ENCODE measurements at regions not wholly inside any gene's neighbourhood (a gene's known extent, or its start where the extent isn't known, plus 50 kb on each side); places are given as distances from the start of the nearest gene placed in this dataset.
"Not testable (repeated sequence)": the region's sequence is repeated elsewhere in the genome, so short reads cannot be mapped to it uniquely, and the experiment has no call there.

- H3K36me3 ChIP-seq (ENCODE audit: control insufficient read depth, low read length), result no peaks in the 10 kb centered on the region
- no peak overlapping the region for H3K27ac ChIP-seq (ENCODE audit: low read depth, low read length)
- TF ChIP-seq EZH2phosphoT487 (IDR thresholded peaks at IDR 0.05; ENCODE audit: borderline replicate concordance, low read length), result no peak
- TF ChIP-seq CTCF (IDR thresholded peaks at IDR 0.05; ENCODE audit: low read depth, low read length, poor library complexity, severe bottlenecking), result no peak
- H3K79me2 ChIP-seq (ENCODE audit: control insufficient read depth, low read length), result no peaks in the 10 kb centered on the region
- H3K4me2 ChIP-seq (ENCODE audit: low read length), result no peak overlapping the region
- H4K20me1 ChIP-seq (ENCODE audit: control insufficient read depth, insufficient read depth, low read depth, low read length), result no peaks in the 10 kb centered on the region
- peaks cover 12% of the 10 kb centered on the region for H3K9me3 ChIP-seq (ENCODE audit: control insufficient read depth, insufficient read depth, low read length)
- H3K27me3 ChIP-seq (ENCODE audit: control insufficient read depth, low read length), result peaks cover 2% of the 10 kb centered on the region; the same call in 1 of the 2 replicates
- H3F3A ChIP-seq (ENCODE audit: control insufficient read depth, insufficient read depth), result no peaks in the 10 kb centered on the region
- H3K4me1 ChIP-seq (ENCODE audit: control insufficient read depth, low read length), result no peaks in the 10 kb centered on the region
- H3K9me2 ChIP-seq (replicated peaks; ENCODE audit: control insufficient read depth, low read length), result no peaks in the 10 kb centered on the region
- no peak overlapping the region for H3K4me3 ChIP-seq (ENCODE audit: low read length)
Measured at GRCh38 chr6:15108383-15108715, 137.5 kb upstream of the JARID2 start.

GRCh38 chr6:15109338-15110090 lies 136.4 kb upstream of the JARID2 start:
- Histone ChIP-seq H3K4me1 (ENCODE audit: control insufficient read depth, low read length) (no peaks in the 10 kb centered on the region), H3K79me2 (ENCODE audit: control insufficient read depth, low read length) (no peaks in the 10 kb centered on the region), H3K9me2 (replicated peaks; ENCODE audit: control insufficient read depth, low read length) (no peaks in the 10 kb centered on the region), H3K4me3 (ENCODE audit: low read length) (no peak overlapping the region), H4K20me1 (ENCODE audit: control insufficient read depth, insufficient read depth, low read depth, low read length) (no peaks in the 10 kb centered on the region), H3F3A (ENCODE audit: control insufficient read depth, insufficient read depth) (no peaks in the 10 kb centered on the region), H3K36me3 (ENCODE audit: control insufficient read depth, low read length) (no peaks in the 10 kb centered on the region), H3K27ac (ENCODE audit: low read depth, low read length) (no peak overlapping the region), H3K9me3 (ENCODE audit: control insufficient read depth, insufficient read depth, low read length) (peaks cover 12% of the 10 kb centered on the region), H3K27me3 (ENCODE audit: control insufficient read depth, low read length) (peaks cover 2% of the 10 kb centered on the region; the same call in 1 of the 2 replicates), H3K4me2 (ENCODE audit: low read length) (no peak overlapping the region)
- TF ChIP-seq EZH2phosphoT487 (IDR thresholded peaks at IDR 0.05; ENCODE audit: borderline replicate concordance, low read length) (no peak), CTCF (IDR thresholded peaks at IDR 0.05; ENCODE audit: low read depth, low read length, poor library complexity, severe bottlenecking) (no peak)

- Histone ChIP-seq H3K4me3 (ENCODE audit: low read length) (no peak overlapping the region), H4K20me1 (ENCODE audit: control insufficient read depth, insufficient read depth, low read depth, low read length) (no peaks in the 10 kb centered on the region)
- TF ChIP-seq EZH2phosphoT487 (IDR thresholded peaks at IDR 0.05; ENCODE audit: borderline replicate concordance, low read length) (no peak), CTCF (IDR thresholded peaks at IDR 0.05; ENCODE audit: low read depth, low read length, poor library complexity, severe bottlenecking) (no peak)
Measured at GRCh38 chr6:15110726-15111354, 135.0 kb upstream of the JARID2 start.

GRCh38 chr6:15111576-15111975 lies 134.3 kb upstream of the JARID2 start:
- not testable (repeated sequence) for H4K20me1 ChIP-seq (ENCODE audit: control insufficient read depth, insufficient read depth, low read depth, low read length); H3K9me2 ChIP-seq (replicated peaks; ENCODE audit: control insufficient read depth, low read length); H3K4me2 ChIP-seq (ENCODE audit: low read length); H3K27me3 ChIP-seq (ENCODE audit: control insufficient read depth, low read length); H3K27ac ChIP-seq (ENCODE audit: low read depth, low read length); H3F3A ChIP-seq (ENCODE audit: control insufficient read depth, insufficient read depth); H3K36me3 ChIP-seq (ENCODE audit: control insufficient read depth, low read length); H3K9me3 ChIP-seq (ENCODE audit: control insufficient read depth, insufficient read depth, low read length); H3K4me1 ChIP-seq (ENCODE audit: control insufficient read depth, low read length); H3K4me3 ChIP-seq (ENCODE audit: low read length); H3K79me2 ChIP-seq (ENCODE audit: control insufficient read depth, low read length)

More at GRCh38 chr6:15110726-15111354, 135.0 kb upstream of the JARID2 start:
- Histone ChIP-seq H3K4me1 (ENCODE audit: control insufficient read depth, low read length) (no peaks in the 10 kb centered on the region), H3K4me2 (ENCODE audit: low read length) (no peak overlapping the region), H3F3A (ENCODE audit: control insufficient read depth, insufficient read depth) (no peaks in the 10 kb centered on the region), H3K27ac (ENCODE audit: low read depth, low read length) (no peak overlapping the region), H3K79me2 (ENCODE audit: control insufficient read depth, low read length) (no peaks in the 10 kb centered on the region), H3K9me2 (replicated peaks; ENCODE audit: control insufficient read depth, low read length) (no peaks in the 10 kb centered on the region), H3K27me3 (ENCODE audit: control insufficient read depth, low read length) (peaks cover 2% of the 10 kb centered on the region), H3K36me3 (ENCODE audit: control insufficient read depth, low read length) (no peaks in the 10 kb centered on the region), H3K9me3 (ENCODE audit: control insufficient read depth, insufficient read depth, low read length) (peaks cover 9% of the 10 kb centered on the region)
